ENCODE measurements at regions not wholly inside any gene's neighbourhood (a gene's known extent, or its start where the extent isn't known, plus 50 kb on each side); places are given as distances from the start of the nearest gene placed in this dataset.
"Not testable (repeated sequence)": the region's sequence is repeated elsewhere in the genome, so short reads cannot be mapped to it uniquely, and the experiment has no call there.

DNA sequence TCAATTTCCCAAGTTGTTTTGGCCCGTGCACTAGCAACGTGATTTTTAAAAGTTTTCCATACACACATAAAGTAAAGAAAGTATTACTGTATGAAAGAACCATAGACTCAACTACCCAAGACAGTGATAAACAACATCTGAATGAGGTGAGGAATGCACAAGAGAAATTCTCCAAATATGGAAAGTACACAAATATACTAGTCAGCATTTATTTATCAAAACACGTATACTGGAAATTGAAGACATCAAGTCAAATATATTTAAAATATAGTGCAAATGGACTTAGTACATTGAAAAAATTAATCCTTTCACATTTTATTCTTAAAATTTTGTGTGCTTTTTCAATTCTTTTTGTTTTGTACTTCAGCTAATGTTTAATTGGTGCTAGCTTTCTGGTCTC is 143.6 kb downstream of the ARL4A start:
- peaks cover 12% of the 10 kb centered on the region for H3K9me3 Mint-ChIP-seq
- peak overlapping the region in 1 of 3 experiments; percentile 49 for H3K27ac Mint-ChIP-seq
- H3K4me1 Mint-ChIP-seq: peaks cover 5% of the 10 kb centered on the region
- H3K4me3 Mint-ChIP-seq: no peak overlapping the region
- H3K27me3 Mint-ChIP-seq (ENCODE audit: low read depth): peaks cover 4% of the 10 kb centered on the region
- H3K36me3 Mint-ChIP-seq (ENCODE audit: low read depth): no peaks in the 10 kb centered on the region
- TF ChIP-seq, protein P1, sequence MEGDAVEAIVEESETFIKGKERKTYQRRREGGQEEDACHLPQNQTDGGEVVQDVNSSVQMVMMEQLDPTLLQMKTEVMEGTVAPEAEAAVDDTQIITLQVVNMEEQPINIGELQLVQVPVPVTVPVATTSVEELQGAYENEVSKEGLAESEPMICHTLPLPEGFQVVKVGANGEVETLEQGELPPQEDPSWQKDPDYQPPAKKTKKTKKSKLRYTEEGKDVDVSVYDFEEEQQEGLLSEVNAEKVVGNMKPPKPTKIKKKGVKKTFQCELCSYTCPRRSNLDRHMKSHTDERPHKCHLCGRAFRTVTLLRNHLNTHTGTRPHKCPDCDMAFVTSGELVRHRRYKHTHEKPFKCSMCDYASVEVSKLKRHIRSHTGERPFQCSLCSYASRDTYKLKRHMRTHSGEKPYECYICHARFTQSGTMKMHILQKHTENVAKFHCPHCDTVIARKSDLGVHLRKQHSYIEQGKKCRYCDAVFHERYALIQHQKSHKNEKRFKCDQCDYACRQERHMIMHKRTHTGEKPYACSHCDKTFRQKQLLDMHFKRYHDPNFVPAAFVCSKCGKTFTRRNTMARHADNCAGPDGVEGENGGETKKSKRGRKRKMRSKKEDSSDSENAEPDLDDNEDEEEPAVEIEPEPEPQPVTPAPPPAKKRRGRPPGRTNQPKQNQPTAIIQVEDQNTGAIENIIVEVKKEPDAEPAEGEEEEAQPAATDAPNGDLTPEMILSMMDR (IDR thresholded peaks at IDR 0.05; ENCODE audit: unreplicated experiment in 3 of 3): no peak

GRCh38 chr7:12833829-12834228 is 146.4 kb downstream of the ARL4A start:
- Mint-ChIP-seq H3K4me1 (peaks cover 5% of the 10 kb centered on the region), H3K36me3 (ENCODE audit: low read depth) (no peaks in the 10 kb centered on the region), H3K9me3 (peaks cover 12% of the 10 kb centered on the region), H3K27me3 (ENCODE audit: low read depth) (peaks cover 4% of the 10 kb centered on the region), H3K27ac (no peak overlapping the region), H3K4me3 (no peak overlapping the region)
- TF ChIP-seq, protein P1 (IDR thresholded peaks at IDR 0.05; ENCODE audit: unreplicated experiment in 3 of 3): no peak

DNA sequence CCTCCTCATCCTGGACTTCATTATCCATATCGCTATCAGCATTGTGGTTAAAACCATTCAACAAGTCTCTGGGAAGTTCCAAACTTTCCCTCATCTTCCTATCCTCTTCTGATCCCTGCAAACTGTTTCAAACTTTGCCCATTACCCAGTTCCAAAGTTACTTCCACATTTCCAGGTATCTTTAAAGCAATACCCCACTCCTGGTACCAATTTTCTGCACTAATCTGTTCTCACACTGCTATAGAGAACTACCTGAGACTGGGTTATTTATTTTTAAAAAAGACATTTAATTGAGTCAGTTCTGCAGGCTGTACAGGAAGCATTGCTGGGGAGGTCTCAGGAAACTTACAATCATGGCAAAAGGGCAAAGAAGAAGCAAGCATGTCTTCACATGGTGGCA is 147.3 kb downstream of the ARL4A start:
- Mint-ChIP-seq H3K27ac (no peak overlapping the region), H3K36me3 (ENCODE audit: low read depth) (no peaks in the 10 kb centered on the region), H3K9me3 (peaks cover 12% of the 10 kb centered on the region), H3K4me3 (no peak overlapping the region), H3K27me3 (ENCODE audit: low read depth) (peaks cover 4% of the 10 kb centered on the region), H3K4me1 (peaks cover 5% of the 10 kb centered on the region)
- TF ChIP-seq, protein P1 (IDR thresholded peaks at IDR 0.05; ENCODE audit: unreplicated experiment in 3 of 3): no peak

- Mint-ChIP-seq H3K4me1 (no peaks in the 10 kb centered on the region), H3K36me3 (ENCODE audit: low read depth) (peaks cover 4% of the 10 kb centered on the region), H3K27me3 (ENCODE audit: low read depth) (no peaks in the 10 kb centered on the region), H3K27ac (peak overlapping the region; percentile 18 to 86 (median 24)), H3K4me3 (no peak overlapping the region), H3K9me3 (peaks cover 33% of the 10 kb centered on the region)
- TF ChIP-seq, protein P1 (IDR thresholded peaks at IDR 0.05; ENCODE audit: unreplicated experiment in 3 of 3): no peak
Measured at GRCh38 chr7:12839508-12840153, 152.2 kb downstream of the ARL4A start.

DNA sequence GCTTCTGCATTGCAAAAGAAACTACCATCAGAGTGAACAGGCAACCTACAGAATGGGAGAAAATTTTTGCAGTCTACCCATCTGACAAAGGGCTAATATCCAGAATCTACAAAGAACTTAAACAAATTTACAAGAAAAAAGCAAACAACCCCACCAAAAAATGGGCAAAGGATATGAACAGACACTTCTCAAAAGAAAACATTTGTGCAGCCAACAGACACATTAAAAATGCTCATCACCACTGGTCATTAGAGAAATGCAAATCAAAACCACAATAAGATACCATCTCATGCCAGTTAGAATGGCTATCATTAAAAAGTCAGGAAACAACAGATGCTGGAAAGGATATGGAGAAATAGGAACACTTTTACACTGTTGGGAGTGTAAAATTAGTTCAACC is 157.3 kb downstream of the ARL4A start:
- not testable (repeated sequence) for H3K4me3 Mint-ChIP-seq; H3K27me3 Mint-ChIP-seq (ENCODE audit: low read depth); H3K36me3 Mint-ChIP-seq (ENCODE audit: low read depth); H3K4me1 Mint-ChIP-seq; H3K27ac Mint-ChIP-seq
- peaks cover 52% of the 10 kb centered on the region for H3K9me3 Mint-ChIP-seq

- Mint-ChIP-seq H3K27ac (no peak overlapping the region), H3K9me3 (peaks cover 42% of the 10 kb centered on the region), H3K4me3 (no peak overlapping the region), H3K36me3 (ENCODE audit: low read depth) (peaks cover 3% of the 10 kb centered on the region), H3K4me1 (no peaks in the 10 kb centered on the region), H3K27me3 (ENCODE audit: low read depth) (no peaks in the 10 kb centered on the region)
- TF ChIP-seq, protein P1 (IDR thresholded peaks at IDR 0.05; ENCODE audit: unreplicated experiment in 3 of 3): no peak
Measured at GRCh38 chr7:12847001-12847400, 159.6 kb downstream of the ARL4A start.
